ENCODE measurements at regions not wholly inside any gene's neighbourhood (a gene's known extent, or its start where the extent isn't known, plus 50 kb on each side); places are given as distances from the start of the nearest gene placed in this dataset.

DNA sequence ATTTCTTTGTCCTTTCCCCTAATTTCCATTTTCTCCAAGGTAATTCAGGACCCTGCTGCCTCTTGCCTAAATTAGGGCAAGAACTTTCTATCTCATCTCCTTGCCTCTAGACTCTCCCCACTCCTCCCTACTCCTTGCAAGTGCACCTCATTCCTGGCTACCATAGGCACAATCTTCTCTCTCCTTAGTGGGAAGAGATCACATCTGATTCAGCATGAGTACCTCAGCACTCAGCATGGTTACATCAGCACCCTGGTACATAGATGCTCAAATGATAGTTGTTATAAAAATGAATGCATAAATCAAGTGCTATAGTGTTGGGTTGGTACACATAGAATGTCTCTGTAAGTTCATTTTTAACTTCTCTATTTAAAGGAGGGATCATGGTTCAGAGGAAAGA, 313.4 kb upstream of the RASGRP1 start:
- no peak for FAIRE-seq
- no peak for DNase-seq (ENCODE audit: insufficient read length, low spot score)

DNA sequence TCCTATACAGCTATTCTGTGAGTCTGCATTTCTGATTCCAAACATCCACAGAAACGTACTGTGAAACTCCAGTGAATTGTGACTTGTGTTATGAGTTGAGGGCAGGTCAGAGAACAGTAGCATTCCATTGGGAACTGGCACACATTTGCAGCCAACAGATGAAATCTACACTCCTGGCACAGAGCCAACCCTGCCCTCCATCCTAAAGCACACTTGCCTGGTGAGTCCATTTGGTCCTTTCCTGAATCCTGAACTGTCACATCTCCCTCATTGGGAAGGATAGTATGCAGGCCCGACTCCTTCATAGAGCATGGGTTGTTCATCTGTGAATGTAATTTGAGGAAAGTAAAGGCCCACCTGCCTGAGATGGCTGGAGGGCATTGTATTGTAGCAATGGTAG, 314.3 kb upstream of the RASGRP1 start:
- no peak for TF ChIP-seq SPI1 (IDR thresholded peaks at IDR 0.05; ENCODE audit: low read depth, low read length)
- TF ChIP-seq PAX5 (IDR thresholded peaks at IDR 0.05; ENCODE audit: insufficient read depth, low read length, severe bottlenecking) = no peak
- no peak for TF ChIP-seq POLR2A (IDR thresholded peaks at IDR 0.05; ENCODE audit: low read depth, low read length)
- TF ChIP-seq TAF1 (IDR thresholded peaks at IDR 0.05; ENCODE audit: low read depth, low read length) = no peak
- TF ChIP-seq POU2F2 (IDR thresholded peaks at IDR 0.05; ENCODE audit: low read depth, low read length) = no peak
- no peak for TF ChIP-seq POLR2AphosphoS5 (IDR thresholded peaks at IDR 0.05; ENCODE audit: low read depth, low read length)
- no peak for FAIRE-seq
- no peak for DNase-seq (ENCODE audit: insufficient read length, low spot score)

More for the DNA sequence above, 313.4 kb upstream of the RASGRP1 start:
- TF ChIP-seq PAX5 (IDR thresholded peaks at IDR 0.05; ENCODE audit: insufficient read depth, low read length, severe bottlenecking) (no peak), POU2F2 (IDR thresholded peaks at IDR 0.05; ENCODE audit: low read depth, low read length) (no peak), SPI1 (IDR thresholded peaks at IDR 0.05; ENCODE audit: low read depth, low read length) (no peak)

DNA sequence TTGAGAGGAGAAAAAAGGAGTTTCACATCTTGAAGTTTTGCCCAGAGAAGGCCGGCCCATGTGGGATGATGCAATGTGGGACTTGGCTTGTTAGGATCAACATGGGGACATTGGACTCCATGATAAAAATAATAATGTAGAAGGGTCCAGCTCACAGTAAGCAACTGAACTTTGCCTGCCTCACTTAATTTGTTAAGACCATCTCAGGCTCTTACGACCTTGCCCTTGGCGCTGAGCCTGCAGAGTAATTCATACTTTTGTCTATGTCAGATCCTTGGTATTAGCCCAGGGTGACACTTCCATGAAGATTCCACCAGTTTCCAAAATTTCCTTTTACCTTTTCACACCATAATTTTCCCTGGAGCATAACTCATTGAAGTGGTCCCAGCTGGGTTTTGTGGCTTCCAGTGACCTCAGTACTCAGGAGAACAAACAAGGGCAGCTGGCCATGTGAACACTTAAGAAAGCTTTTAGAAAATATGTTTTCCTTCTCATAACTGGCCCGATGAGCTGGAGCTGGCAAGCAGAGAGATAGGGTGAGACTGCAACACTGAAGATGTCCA, 315.4 kb upstream of the RASGRP1 start:
- FAIRE-seq = no peak
- no peak for TF ChIP-seq POLR2AphosphoS5 (IDR thresholded peaks at IDR 0.05; ENCODE audit: low read depth, low read length)
- no peak for TF ChIP-seq SPI1 (IDR thresholded peaks at IDR 0.05; ENCODE audit: low read depth, low read length)
- TF ChIP-seq POU2F2 (IDR thresholded peaks at IDR 0.05; ENCODE audit: low read depth, low read length) = no peak
- no peak for TF ChIP-seq TAF1 (IDR thresholded peaks at IDR 0.05; ENCODE audit: low read depth, low read length)
- no peak for TF ChIP-seq PAX5 (IDR thresholded peaks at IDR 0.05; ENCODE audit: insufficient read depth, low read length, severe bottlenecking)
- TF ChIP-seq POLR2A (IDR thresholded peaks at IDR 0.05; ENCODE audit: low read depth, low read length) = no peak
- DNase-seq (ENCODE audit: insufficient read length, low spot score) = no peak

DNA sequence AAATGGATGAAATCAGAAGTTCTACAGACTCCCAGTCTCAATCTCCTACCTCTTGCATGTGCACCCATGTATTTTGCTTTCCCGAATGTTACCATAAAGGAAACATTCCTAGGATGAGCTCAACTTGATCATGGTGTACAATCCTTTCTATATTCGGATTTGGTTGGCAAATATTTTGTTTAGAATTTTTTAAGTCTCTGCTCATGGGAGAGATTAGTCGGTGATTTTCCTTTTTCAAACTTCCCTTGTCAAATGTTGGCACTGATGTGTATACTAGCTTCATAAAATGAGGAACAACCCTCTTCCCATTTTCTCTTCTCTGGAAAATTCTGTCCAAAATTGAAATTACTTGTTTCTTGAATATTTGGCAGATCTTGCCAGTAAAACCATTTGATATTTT, 317.6 kb upstream of the RASGRP1 start:
- DNase-seq (ENCODE audit: insufficient read length, low spot score) (no peak), FAIRE-seq (no peak)
- TF ChIP-seq POLR2A (IDR thresholded peaks at IDR 0.05; ENCODE audit: low read depth, low read length) (no peak), SPI1 (IDR thresholded peaks at IDR 0.05; ENCODE audit: low read depth, low read length) (no peak), TAF1 (IDR thresholded peaks at IDR 0.05; ENCODE audit: low read depth, low read length) (no peak), POU2F2 (IDR thresholded peaks at IDR 0.05; ENCODE audit: low read depth, low read length) (no peak), POLR2AphosphoS5 (IDR thresholded peaks at IDR 0.05; ENCODE audit: low read depth, low read length) (no peak), PAX5 (IDR thresholded peaks at IDR 0.05; ENCODE audit: insufficient read depth, low read length, severe bottlenecking) (no peak)

DNA sequence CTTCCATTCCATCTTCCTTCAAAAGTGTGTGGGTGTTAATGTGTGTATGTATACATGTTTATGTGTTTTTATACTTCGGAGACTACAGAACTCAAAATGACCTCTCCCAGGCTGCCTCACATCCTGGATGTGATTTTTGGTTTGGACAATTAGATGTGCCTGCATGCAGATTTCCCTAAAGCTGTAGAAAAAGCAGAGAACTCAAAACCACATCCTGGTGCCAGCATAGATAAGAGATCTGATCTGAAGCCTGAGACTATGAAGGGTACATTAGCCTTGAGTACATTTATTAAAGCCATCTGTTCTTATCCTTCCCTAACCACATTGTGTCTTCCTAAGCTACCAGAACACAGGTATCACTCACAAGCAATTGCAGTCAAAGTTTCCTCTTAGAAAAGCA, 319.4 kb upstream of the RASGRP1 start:
- DNase-seq (ENCODE audit: insufficient read length, low spot score) (no peak), FAIRE-seq (no peak)
- TF ChIP-seq POU2F2 (IDR thresholded peaks at IDR 0.05; ENCODE audit: low read depth, low read length) = no peak
- TF ChIP-seq POLR2A (IDR thresholded peaks at IDR 0.05; ENCODE audit: low read depth, low read length) = no peak
- no peak for TF ChIP-seq PAX5 (IDR thresholded peaks at IDR 0.05; ENCODE audit: insufficient read depth, low read length, severe bottlenecking)
- TF ChIP-seq SPI1 (IDR thresholded peaks at IDR 0.05; ENCODE audit: low read depth, low read length) = no peak
- TF ChIP-seq POLR2AphosphoS5 (IDR thresholded peaks at IDR 0.05; ENCODE audit: low read depth, low read length) = no peak
- no peak for TF ChIP-seq TAF1 (IDR thresholded peaks at IDR 0.05; ENCODE audit: low read depth, low read length)

DNA sequence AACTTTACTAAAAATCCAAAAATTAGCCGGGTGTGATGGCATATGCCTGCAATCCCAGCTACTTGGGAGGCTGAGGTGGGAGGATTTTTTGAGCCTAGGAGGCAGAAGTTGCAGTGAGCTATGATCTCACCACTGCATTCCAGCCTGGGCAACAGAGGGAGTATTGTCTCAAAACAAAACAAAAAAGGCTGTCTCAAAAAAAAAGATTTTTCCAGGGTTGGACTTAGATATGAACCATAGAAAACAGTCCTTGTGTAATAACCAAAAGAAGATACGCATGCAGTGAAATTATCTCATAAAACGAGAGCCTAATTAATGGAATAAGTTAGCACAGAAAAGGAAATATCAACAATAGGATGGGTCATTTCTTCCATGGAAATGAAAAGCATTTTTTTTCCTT, 320.4 kb upstream of the RASGRP1 start:
- DNase-seq (ENCODE audit: insufficient read length, low spot score) (no peak), FAIRE-seq (no peak)
- TF ChIP-seq POU2F2 (IDR thresholded peaks at IDR 0.05; ENCODE audit: low read depth, low read length) (no peak), SPI1 (IDR thresholded peaks at IDR 0.05; ENCODE audit: low read depth, low read length) (no peak), TAF1 (IDR thresholded peaks at IDR 0.05; ENCODE audit: low read depth, low read length) (no peak), POLR2AphosphoS5 (IDR thresholded peaks at IDR 0.05; ENCODE audit: low read depth, low read length) (no peak), PAX5 (IDR thresholded peaks at IDR 0.05; ENCODE audit: insufficient read depth, low read length, severe bottlenecking) (no peak), POLR2A (IDR thresholded peaks at IDR 0.05; ENCODE audit: low read depth, low read length) (no peak)

DNA sequence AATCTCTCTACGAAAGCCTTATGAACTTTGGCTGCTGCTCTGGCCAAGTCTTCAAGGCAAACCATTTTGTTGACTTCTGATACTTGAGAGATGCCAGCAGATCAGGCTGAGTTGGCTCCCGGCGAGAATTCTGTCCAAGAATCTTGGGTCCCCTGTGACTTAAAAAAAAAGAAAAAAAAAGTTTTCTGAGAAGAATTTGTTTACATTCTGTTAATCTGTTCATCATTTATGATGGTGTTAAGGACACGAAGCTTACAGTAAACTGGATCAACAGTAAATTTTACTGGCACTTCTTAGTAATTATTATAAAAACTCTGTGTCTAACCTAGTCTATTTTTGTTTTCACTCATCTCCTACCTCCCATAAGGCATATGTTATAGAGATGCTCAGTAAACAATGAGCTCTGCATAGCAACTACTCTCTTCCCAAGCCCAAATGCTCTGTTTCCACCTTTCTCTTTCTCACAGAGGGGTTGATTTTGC, 320.9 kb upstream of the RASGRP1 start:
- TF ChIP-seq POU2F2 (IDR thresholded peaks at IDR 0.05; ENCODE audit: low read depth, low read length) (no peak), PAX5 (IDR thresholded peaks at IDR 0.05; ENCODE audit: insufficient read depth, low read length, severe bottlenecking) (no peak), POLR2AphosphoS5 (IDR thresholded peaks at IDR 0.05; ENCODE audit: low read depth, low read length) (no peak), SPI1 (IDR thresholded peaks at IDR 0.05; ENCODE audit: low read depth, low read length) (no peak), TAF1 (IDR thresholded peaks at IDR 0.05; ENCODE audit: low read depth, low read length) (no peak), POLR2A (IDR thresholded peaks at IDR 0.05; ENCODE audit: low read depth, low read length) (no peak)
- DNase-seq (ENCODE audit: insufficient read length, low spot score) (no peak), FAIRE-seq (no peak)

DNA sequence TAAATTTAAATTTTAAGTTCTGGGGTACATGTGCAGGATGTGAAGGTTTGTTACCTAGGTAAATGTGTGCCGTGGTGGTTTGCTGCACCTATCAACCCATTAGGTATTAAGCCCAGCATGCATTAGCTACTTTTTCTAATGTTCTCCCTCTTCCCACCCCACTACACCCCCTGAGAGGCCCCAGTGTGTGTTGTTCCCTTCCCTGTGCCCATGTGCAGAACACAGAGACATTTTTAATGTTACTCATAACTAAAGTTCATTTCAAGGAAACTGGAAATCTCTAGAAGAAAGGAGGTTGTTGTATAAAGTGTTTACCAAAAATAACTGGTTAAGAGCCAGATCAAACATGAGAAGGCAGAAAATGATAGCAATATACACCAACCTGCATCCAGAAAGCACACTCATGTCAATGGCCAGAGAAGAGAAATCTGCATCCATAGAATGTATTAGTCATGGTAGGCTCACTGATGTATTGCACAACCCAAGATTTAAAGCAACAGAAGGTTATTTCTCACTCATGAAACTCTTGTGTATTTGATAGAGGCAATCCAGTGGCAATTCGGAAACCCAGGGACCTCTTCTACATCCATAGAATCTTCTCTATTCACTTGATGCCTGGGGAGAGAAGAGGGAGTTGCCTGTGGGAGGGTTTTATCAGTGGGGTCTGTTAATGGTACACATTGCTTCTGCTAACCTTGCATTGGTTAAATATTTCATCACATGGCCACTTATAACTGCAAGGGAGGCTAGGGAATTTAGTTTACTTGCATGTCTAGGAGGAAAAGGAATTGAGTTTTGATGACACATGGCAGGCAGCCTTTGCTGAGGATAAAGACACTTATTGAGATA, 321.9 kb upstream of the RASGRP1 start:
- DNase-seq (ENCODE audit: insufficient read length, low spot score) = no peak
- no peak for FAIRE-seq
- TF ChIP-seq TAF1 (IDR thresholded peaks at IDR 0.05; ENCODE audit: low read depth, low read length) (no peak), POLR2A (IDR thresholded peaks at IDR 0.05; ENCODE audit: low read depth, low read length) (no peak), PAX5 (IDR thresholded peaks at IDR 0.05; ENCODE audit: insufficient read depth, low read length, severe bottlenecking) (no peak), POLR2AphosphoS5 (IDR thresholded peaks at IDR 0.05; ENCODE audit: low read depth, low read length) (no peak), POU2F2 (IDR thresholded peaks at IDR 0.05; ENCODE audit: low read depth, low read length) (no peak), SPI1 (IDR thresholded peaks at IDR 0.05; ENCODE audit: low read depth, low read length) (no peak)

DNA sequence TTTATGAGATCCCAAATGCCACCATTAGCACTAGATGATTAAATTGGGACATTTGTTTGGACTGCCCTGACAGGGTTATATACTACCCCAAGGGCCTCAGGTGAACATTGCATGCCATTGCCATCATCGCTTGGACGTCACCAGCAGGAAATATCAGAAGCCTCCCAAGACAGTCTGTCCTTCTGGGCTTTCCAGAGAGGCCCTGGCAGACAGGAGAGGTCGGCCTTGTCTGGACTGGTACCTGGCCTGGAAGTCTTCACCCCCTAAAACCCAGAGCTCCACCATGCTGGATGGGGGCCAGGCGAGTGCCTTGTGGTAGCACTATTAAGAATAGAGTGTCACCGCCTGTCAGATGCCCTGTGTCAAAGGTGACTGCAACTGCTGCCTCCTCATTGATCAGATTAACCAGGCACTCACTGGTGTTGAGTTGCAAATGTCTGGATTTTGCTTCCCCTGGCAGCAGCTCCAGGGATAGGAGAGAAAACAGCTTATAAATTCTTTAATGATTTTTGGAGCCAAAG, 324.1 kb upstream of the RASGRP1 start:
- FAIRE-seq = no peak
- no peak for DNase-seq (ENCODE audit: insufficient read length, low spot score)
- TF ChIP-seq POU2F2 (IDR thresholded peaks at IDR 0.05; ENCODE audit: low read depth, low read length) (no peak), PAX5 (IDR thresholded peaks at IDR 0.05; ENCODE audit: insufficient read depth, low read length, severe bottlenecking) (no peak), POLR2AphosphoS5 (IDR thresholded peaks at IDR 0.05; ENCODE audit: low read depth, low read length) (no peak), POLR2A (IDR thresholded peaks at IDR 0.05; ENCODE audit: low read depth, low read length) (no peak), TAF1 (IDR thresholded peaks at IDR 0.05; ENCODE audit: low read depth, low read length) (no peak), SPI1 (IDR thresholded peaks at IDR 0.05; ENCODE audit: low read depth, low read length) (no peak)
